Renal cortical epithelial cell (primary cell): ENCODE measurements at regions not wholly inside any gene's neighbourhood (a gene's known extent, or its start where the extent isn't known, plus 50 kb on each side); places are given as distances from the start of the nearest gene placed in this dataset.

Experiments used
- DNase-seq: peaks from one replicate; pipeline ENCODE4 v3.0.0-alpha.2; 2011; ENCODE audit warnings: low read depth

DNA sequence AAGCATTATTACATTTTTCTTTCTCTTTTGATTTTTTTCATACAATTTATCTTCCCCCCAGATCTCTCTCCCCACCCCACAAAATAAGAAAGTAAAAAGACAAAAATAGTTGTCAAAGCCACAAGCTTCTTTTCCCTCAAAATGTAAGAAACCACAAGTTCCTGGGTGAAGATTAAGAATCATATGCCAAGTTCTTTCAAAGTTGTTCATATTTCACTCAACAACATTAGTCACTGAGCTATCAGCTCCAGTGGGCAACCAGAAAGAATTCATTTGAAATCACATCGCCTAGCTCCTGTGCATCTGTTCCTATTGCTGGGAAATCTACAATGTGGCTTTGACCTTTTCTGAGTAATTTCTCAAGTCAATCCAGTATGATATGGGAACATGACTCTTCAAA, 681.6 kb upstream of the ARPP21 start:
- DNase-seq, result peak; percentile 64

- DNase-seq, result no peak
These were observed 669.8 kb upstream of the ARPP21 start for GRCh38 chr3:34969513-34969912.

DNA sequence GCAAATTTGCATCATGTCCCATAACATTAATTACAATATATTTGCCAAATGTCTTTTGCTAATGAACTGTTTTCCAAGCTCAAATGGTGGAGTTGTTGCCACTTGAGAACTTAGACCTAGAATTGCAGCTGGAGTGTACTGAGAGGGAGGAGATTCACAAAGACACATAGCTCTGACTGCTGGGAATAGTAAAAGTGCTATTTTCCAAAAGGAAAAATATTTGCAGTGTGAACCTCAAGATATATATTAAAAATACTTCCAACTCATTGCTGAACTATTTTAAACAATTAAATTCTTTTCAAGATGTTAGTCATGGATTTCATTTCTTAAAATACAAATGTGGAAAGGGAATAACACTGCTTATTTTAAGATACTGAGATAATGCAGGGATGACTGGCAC, 666.8 kb upstream of the ARPP21 start:
- DNase-seq, result no peak

DNA sequence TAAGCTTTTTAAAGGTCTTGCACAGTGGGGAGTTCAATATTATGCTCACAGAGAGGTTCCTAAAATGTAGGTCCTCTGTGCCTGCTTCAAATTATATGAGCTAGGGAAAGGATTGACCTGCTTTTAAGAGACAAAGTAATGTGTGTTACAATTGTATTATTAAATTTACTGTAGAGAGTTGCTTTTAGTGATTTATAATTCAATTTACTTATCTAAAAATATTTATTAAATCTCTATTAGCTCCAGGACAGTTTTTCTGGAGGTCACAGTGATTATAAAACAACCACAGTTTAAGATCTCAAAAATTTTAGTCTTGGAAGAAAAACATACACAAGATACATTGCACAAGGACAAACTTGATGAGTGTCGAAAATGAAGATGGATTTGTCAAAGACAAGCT, 665.7 kb upstream of the ARPP21 start:
- DNase-seq, result no peak

DNA sequence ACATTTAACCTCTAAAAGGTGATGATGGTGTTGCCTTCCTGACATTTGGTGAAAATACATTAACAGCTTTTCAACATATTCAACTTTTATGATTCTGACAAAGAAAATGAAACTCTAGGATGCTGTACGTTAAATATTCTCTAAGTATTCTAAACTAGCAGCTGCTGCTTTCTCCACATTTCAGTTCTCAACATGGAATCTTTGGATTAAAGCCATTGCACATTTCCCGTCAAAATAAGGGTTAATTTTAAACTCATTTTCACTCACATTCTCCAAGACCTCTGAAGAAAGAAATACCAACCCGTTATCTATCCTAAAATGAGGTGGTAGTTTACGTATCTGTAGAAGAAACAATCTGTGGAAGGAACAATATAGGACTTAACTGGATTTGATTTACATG, 655.7 kb upstream of the ARPP21 start:
- DNase-seq, result no peak

DNA sequence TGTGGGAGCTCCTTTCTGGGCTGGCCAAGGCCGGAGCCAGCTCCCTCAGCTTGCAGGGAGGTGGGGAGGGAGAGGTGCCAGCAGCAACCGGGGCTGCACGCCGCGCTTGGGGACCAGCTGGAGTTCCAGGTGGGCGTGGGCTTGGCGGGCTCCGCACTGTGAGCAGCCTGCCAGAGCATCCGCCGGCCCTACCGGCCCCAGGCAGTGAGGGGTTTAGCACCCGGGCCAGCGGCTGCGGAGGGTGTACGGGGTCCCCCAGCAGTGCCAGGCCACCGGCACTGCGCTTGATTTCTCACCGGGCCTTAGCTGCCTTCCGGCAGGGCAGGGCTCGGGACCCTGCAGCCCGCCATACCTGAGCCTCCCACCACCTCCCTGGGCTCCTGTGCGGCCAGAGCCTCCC, 651.0 kb upstream of the ARPP21 start:
- DNase-seq, result no peak

- DNase-seq, result no peak
These were observed 643.4 kb upstream of the ARPP21 start for GRCh38 chr3:34995796-34996430.

DNA sequence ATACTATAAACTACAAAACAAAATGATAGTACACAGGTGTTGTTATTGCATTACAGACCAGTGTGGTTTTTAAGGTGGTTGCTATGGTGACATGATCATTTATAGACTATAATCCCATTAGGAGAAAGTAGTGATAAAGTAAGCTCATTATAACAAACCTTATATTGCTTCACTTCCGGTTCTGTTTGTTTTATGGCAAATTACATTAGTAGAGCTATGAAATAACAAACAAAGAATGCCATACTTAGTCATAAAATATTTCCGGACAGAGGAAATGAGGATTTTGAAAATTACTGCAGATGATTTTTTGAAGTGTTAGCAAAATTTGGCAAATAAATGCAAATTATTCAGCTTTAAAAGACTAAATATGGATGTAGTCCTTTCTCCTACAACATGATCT, 640.4 kb upstream of the ARPP21 start:
- no peak for DNase-seq

- DNase-seq, result no peak
These were observed 627.1 kb upstream of the ARPP21 start for GRCh38 chr3:35012214-35012613.

GRCh38 chr3:35028157-35028556, 611.2 kb upstream of the ARPP21 start:
- no peak for DNase-seq

- no peak for DNase-seq
These were observed 596.9 kb upstream of the ARPP21 start for GRCh38 chr3:35042210-35042991.

GRCh38 chr3:35043040-35043439, 596.3 kb upstream of the ARPP21 start:
- no peak for DNase-seq

- no peak for DNase-seq
These were observed 595.1 kb upstream of the ARPP21 start for GRCh38 chr3:35044190-35044589.

GRCh38 chr3:35045118-35045517, 594.2 kb upstream of the ARPP21 start:
- no peak for DNase-seq

GRCh38 chr3:35064761-35065160, 574.6 kb upstream of the ARPP21 start:
- DNase-seq, result no peak

- DNase-seq, result no peak
These were observed 573.4 kb upstream of the ARPP21 start for GRCh38 chr3:35065891-35066290.

DNA sequence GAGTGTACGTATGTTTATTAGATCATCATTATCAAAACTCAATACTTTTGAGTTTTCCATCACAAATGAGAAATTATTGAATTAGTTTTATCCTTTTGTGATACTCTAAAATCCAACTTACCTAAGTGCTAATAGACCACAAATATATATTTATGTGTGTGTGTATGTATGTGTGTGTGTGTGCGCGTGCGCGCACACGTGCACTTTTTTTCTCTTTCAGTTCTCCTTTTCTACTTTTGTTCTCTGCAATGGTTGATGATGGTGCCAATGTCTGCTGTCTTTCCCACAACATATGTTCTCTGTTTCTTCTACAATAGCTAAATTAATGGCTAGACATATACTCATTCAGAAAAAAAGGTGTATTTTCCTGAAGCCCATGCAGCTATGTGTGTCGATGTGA, 571.6 kb upstream of the ARPP21 start:
- DNase-seq, result no peak

- DNase-seq, result no peak
These were observed 569.2 kb upstream of the ARPP21 start for GRCh38 chr3:35070088-35070487.

DNA sequence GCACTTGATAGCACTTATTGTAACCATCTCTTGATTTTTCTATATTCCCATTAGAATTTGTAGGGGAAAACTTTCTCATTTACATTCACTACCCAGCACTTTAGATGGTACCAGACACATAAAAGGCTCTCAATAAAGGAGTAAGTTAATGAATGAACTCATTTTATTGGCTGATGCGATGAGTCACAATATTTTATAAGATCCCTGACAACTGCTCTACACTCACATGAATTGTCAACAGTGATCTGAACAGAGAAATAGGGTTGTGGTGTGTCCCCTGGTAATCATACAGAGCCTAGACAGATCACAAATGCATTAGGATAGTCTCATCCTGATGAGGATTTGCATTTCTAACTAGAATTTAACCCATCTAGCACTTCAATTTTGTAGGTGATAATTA, 567.6 kb upstream of the ARPP21 start:
- DNase-seq, result peak; percentile 2

- no peak for DNase-seq
These were observed 560.5 kb upstream of the ARPP21 start for GRCh38 chr3:35078780-35079179.

DNA sequence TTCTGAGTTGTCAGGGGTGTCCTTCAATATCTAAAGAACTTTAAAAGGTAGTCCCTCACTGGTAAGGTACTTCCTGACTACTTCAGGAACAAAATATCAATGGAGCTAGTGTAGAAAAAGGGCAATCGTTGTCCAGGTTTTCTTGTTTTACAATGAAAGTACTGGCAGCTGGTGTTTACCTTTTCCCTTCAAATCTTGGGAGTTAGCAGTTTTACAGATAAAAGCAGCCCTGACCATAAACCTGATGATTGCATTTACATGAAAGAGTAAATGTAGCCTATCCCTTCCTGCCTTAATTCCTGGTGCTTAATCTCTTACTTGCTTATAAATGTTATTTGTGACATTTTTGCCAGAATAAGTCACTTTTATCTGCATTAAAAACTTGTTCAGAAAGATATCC, 559.9 kb upstream of the ARPP21 start:
- no peak for DNase-seq

DNA sequence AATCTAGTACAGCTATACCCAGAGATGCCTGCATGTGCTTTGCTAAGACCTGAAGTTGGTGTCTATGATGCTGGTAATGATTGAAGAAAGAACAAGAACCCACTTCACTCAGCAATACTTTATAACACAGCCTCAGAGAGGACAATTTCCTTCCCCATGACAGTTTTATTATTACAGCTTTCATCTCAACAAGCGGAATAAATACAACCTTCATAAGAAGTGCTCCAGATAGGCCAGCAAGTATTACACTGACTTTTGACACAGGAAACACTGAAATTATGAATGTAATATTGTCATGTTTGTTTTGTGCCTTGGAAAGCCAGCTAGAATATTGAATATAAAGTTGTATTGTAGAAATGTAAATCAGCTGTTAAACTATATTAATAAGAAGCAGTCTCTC, 557.4 kb upstream of the ARPP21 start:
- no peak for DNase-seq

GRCh38 chr3:35088943-35089342, 550.4 kb upstream of the ARPP21 start:
- DNase-seq, result no peak

DNA sequence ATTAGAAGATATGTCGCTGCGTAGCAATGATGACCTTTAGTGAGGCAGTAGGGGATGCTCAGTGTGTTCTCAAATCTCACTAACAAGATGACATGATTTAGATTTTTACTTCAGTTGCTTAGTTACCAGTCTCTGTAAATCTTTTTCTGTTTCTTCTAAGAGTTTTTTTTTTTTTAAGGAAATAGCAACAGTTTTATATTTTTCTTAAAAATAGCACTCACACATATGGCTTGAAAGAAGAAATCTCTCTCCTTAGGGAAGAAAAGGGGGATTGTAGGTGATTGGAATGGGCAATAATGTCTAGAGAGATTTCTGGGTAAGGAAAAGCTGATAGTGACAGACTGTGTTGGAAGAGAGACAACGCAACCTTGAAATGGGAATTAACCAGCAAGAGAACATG, 524.6 kb upstream of the ARPP21 start:
- DNase-seq, result no peak
